ENCODE measurements at regions not wholly inside any gene's neighbourhood (a gene's known extent, or its start where the extent isn't known, plus 50 kb on each side); places are given as distances from the start of the nearest gene placed in this dataset.

GRCh38 chr17:36849871-36850348 lies 87.4 kb upstream of the LHX1 start:
- Histone ChIP-seq H3K4me3 (replicated peaks in 1 of 3; ENCODE audit: low read depth in 2 of 3, low read length in 3 of 3) (no peak overlapping the region), H3K79me2 (ENCODE audit: insufficient read depth, low read length) (no peaks in the 10 kb centered on the region), H2AFZ (ENCODE audit: insufficient read depth, low read depth, low read length, poor library complexity, severe bottlenecking) (no peak overlapping the region), H4K20me1 (ENCODE audit: insufficient read depth, low read length) (no peaks in the 10 kb centered on the region), H3K36me3 (replicated peaks in 1 of 2; ENCODE audit: control insufficient read depth in 1 of 2, insufficient read depth in 2 of 2, low read length in 2 of 2) (no peaks in the 10 kb centered on the region), H3K4me1 (ENCODE audit: control insufficient read depth in 1 of 2, insufficient read depth in 2 of 2, low read length in 2 of 2) (no peaks in the 10 kb centered on the region), H3K27ac (ENCODE audit: low read depth in 1 of 2, low read length in 2 of 2) (no peak overlapping the region), H3K4me2 (replicated peaks; ENCODE audit: extremely low read depth, low read length, poor library complexity, severe bottlenecking) (no peak overlapping the region), H3K9ac (ENCODE audit: insufficient read depth, low read length, poor library complexity, severe bottlenecking) (no peak overlapping the region), H3K9me3 (replicated peaks in 1 of 2; ENCODE audit: control insufficient read depth in 1 of 2, insufficient read depth in 1 of 2, low read length in 2 of 2) (no peaks in the 10 kb centered on the region), H3K27me3 (ENCODE audit: control insufficient read depth in 2 of 2, insufficient read depth in 2 of 2, low read length in 2 of 2) (peaks cover 0 to 14% of the 10 kb centered on the region in 2 donors)
- Mint-ChIP-seq H3K36me3 (no peaks in the 10 kb centered on the region), H3K4me1 (peaks cover 2% of the 10 kb centered on the region), H3K9me3 (peaks cover 0 to 3% (median 0%) of the 10 kb centered on the region in 7 donors), H3K27ac (no peak overlapping the region), H3K27me3 (ENCODE audit: low read depth in 3 of 3) (peaks cover 9 to 31% (median 12%) of the 10 kb centered on the region in 3 donors), H3K4me3 (no peak overlapping the region)
- 49% methylated on average over 5 of the region's 9 CpGs for WGBS (ENCODE audit: insufficient coverage)
- intact Hi-C loops (cut with micrococcal nuclease), result no loop called here
- peak in 1 of 3 donors; percentile 13 for DNase-seq
- no peak for TF ChIP-seq CTCF (IDR thresholded peaks at IDR 0.05)

DNA sequence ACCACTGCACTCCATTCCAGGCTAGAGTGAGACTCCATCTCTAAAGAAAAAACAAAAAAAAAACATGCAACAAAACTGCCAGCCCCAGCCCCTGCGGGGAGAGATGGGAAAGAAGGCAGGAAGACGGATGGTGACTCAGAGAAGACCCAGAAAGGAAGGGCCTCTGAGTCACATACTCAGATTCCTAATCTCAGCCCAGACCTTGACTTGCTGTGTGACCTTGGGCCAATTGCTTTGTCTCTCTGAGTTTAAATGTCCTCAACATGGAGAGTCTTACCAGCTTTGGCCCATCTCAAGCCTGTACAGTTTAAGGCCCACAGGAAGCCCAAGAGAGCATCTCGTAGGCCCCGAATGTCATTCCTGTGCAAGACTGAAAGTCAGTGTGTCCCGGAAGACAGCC lies 86.5 kb upstream of the LHX1 start:
- Histone ChIP-seq H3K9ac (ENCODE audit: insufficient read depth, low read length, poor library complexity, severe bottlenecking) (no peak overlapping the region), H3K27me3 (ENCODE audit: control insufficient read depth in 2 of 2, insufficient read depth in 2 of 2, low read length in 2 of 2) (peaks cover 0 to 6% of the 10 kb centered on the region in 2 donors), H3K4me1 (ENCODE audit: control insufficient read depth in 1 of 2, insufficient read depth in 2 of 2, low read length in 2 of 2) (no peaks in the 10 kb centered on the region), H2AFZ (ENCODE audit: insufficient read depth, low read depth, low read length, poor library complexity, severe bottlenecking) (no peak overlapping the region), H4K20me1 (ENCODE audit: insufficient read depth, low read length) (no peaks in the 10 kb centered on the region), H3K9me3 (replicated peaks in 1 of 2; ENCODE audit: control insufficient read depth in 1 of 2, insufficient read depth in 1 of 2, low read length in 2 of 2) (no peaks in the 10 kb centered on the region), H3K4me2 (replicated peaks; ENCODE audit: extremely low read depth, low read length, poor library complexity, severe bottlenecking) (no peak overlapping the region), H3K79me2 (ENCODE audit: insufficient read depth, low read length) (no peaks in the 10 kb centered on the region), H3K36me3 (replicated peaks in 1 of 2; ENCODE audit: control insufficient read depth in 1 of 2, insufficient read depth in 2 of 2, low read length in 2 of 2) (no peaks in the 10 kb centered on the region), H3K4me3 (replicated peaks in 1 of 3; ENCODE audit: low read depth in 2 of 3, low read length in 3 of 3) (no peak overlapping the region), H3K27ac (ENCODE audit: low read depth in 1 of 2, low read length in 2 of 2) (no peak overlapping the region)
- Mint-ChIP-seq H3K9me3 (peaks cover 0 to 3% (median 0%) of the 10 kb centered on the region in 7 donors), H3K27me3 (ENCODE audit: low read depth in 3 of 3) (peaks cover 8 to 24% (median 9%) of the 10 kb centered on the region in 3 donors), H3K36me3 (no peaks in the 10 kb centered on the region), H3K4me3 (no peak overlapping the region), H3K27ac (no peak overlapping the region), H3K4me1 (peaks cover 2% of the 10 kb centered on the region)
- WGBS (ENCODE audit: insufficient coverage), result 95% methylated on average over 4 of the region's 5 CpGs
- intact Hi-C loops (cut with micrococcal nuclease), result no loop called here
- DNase-seq, result no peak
- no peak for TF ChIP-seq CTCF (IDR thresholded peaks at IDR 0.05)
